Fibroblast of skin of scalp (primary cell): ENCODE measurements at regions not wholly inside any gene's neighbourhood (a gene's known extent, or its start where the extent isn't known, plus 50 kb on each side); places are given as distances from the start of the nearest gene placed in this dataset.
"Not testable (repeated sequence)": the region's sequence is repeated elsewhere in the genome, so short reads cannot be mapped to it uniquely, and the experiment has no call there.

Source experiments
- DNase-seq: peaks from one replicate; pipeline ENCODE4 v3.0.0-alpha.2; 2013

- DNase-seq: no peak
Observed at GRCh38 chr11:103585401-103585800, 451.0 kb upstream of the DDI1 start.

GRCh38 chr11:103585911-103586310 lies 450.5 kb upstream of the DDI1 start:
- DNase-seq: no peak

- DNase-seq: no peak
Observed at GRCh38 chr11:103586756-103587155, 449.7 kb upstream of the DDI1 start.

GRCh38 chr11:103587901-103588788 lies 448.3 kb upstream of the DDI1 start:
- DNase-seq: no peak

- DNase-seq: no peak
Observed at GRCh38 chr11:103591554-103591953, 444.9 kb upstream of the DDI1 start.

GRCh38 chr11:103594283-103594682 lies 442.2 kb upstream of the DDI1 start:
- DNase-seq: no peak

GRCh38 chr11:103596315-103596714 lies 440.1 kb upstream of the DDI1 start:
- no peak for DNase-seq

- peak; percentile 78 for DNase-seq
Observed at GRCh38 chr11:103601225-103601846, 435.1 kb upstream of the DDI1 start.

GRCh38 chr11:103602840-103603239 lies 433.6 kb upstream of the DDI1 start:
- DNase-seq: no peak

- DNase-seq: no peak
Observed at GRCh38 chr11:103604310-103604709, 432.1 kb upstream of the DDI1 start.

- peak; percentile 35 for DNase-seq
Observed at GRCh38 chr11:103608566-103608965, 427.9 kb upstream of the DDI1 start.

- DNase-seq: peak; percentile 94
Observed at GRCh38 chr11:103609117-103610066, 427.0 kb upstream of the DDI1 start.

- no peak for DNase-seq
Observed at GRCh38 chr11:103610435-103610834, 426.0 kb upstream of the DDI1 start.

GRCh38 chr11:103611526-103612260 lies 424.7 kb upstream of the DDI1 start:
- DNase-seq: not testable (repeated sequence)

GRCh38 chr11:103612451-103612850 lies 424.0 kb upstream of the DDI1 start:
- DNase-seq: not testable (repeated sequence)

- DNase-seq: not testable (repeated sequence)
Observed at GRCh38 chr11:103616586-103616985, 419.9 kb upstream of the DDI1 start.

GRCh38 chr11:103618528-103618927 lies 417.9 kb upstream of the DDI1 start:
- peak; percentile 43 for DNase-seq

- DNase-seq: no peak
Observed at GRCh38 chr11:103619480-103619879, 417.0 kb upstream of the DDI1 start.

- no peak for DNase-seq
Observed at GRCh38 chr11:103619938-103620337, 416.5 kb upstream of the DDI1 start.

- no peak for DNase-seq
Observed at GRCh38 chr11:103622296-103622695, 414.1 kb upstream of the DDI1 start.

GRCh38 chr11:103623933-103624332 lies 412.5 kb upstream of the DDI1 start:
- no peak for DNase-seq
